Ascending aorta (tissue), 2 donors: ENCODE measurements at regions not wholly inside any gene's neighbourhood (a gene's known extent, or its start where the extent isn't known, plus 50 kb on each side); places are given as distances from the start of the nearest gene placed in this dataset.

Experiments used
- DNase-seq, 2 donors: peaks; one replicate each; pipeline ENCODE4 v3.0.0-alpha.2; 2019; ENCODE audit warnings: low spot score in 2 of 2
- H3K27ac ChIP-seq, 2 donors: fragments of 200-600 bp; sonication (generic); one replicate each; pipeline ENCODE4 v1.5.1; 2016 to 2017; ENCODE audit warnings: mild to moderate bottlenecking in 1 of 2
- H3K27me3 ChIP-seq: fragments of 200-600 bp; sonication (generic); one replicate; pipeline ENCODE4 v1.5.1; 2017
- H3K36me3 ChIP-seq, 2 donors: fragments of 200-600 bp; sonication (generic); one replicate each; pipeline ENCODE4 v1.5.1; 2016
- H3K4me1 ChIP-seq, 2 donors: fragments of 200-600 bp; sonication (generic); one replicate each; pipeline ENCODE4 v1.5.1; 2016 to 2017; ENCODE audit warnings: mild to moderate bottlenecking in 1 of 2
- H3K4me3 ChIP-seq, 2 donors: fragments of 200-600 bp; sonication (generic); one replicate each; pipeline ENCODE4 v1.5.1; 2016 to 2017; ENCODE audit warnings: mild to moderate bottlenecking in 1 of 2
- H3K9me3 ChIP-seq, 2 donors: fragments of 200-600 bp; sonication (generic); one replicate each; pipeline ENCODE4 v1.5.1; 2016
- CTCF ChIP-seq, 3 experiments: fragments of 200-600 bp in 2 of 3; fragments of 450-650 bp in 1 of 3; sonication (generic) in 2 of 3; IDR thresholded peaks; one replicate each; pipeline ENCODE4 v1.5.1; 2016 to 2019; ENCODE audit warnings: antibody characterized with exemption in 3 of 3, mild to moderate bottlenecking in 1 of 3, moderate library complexity in 1 of 3
- intact Hi-C: fragments of 100-400 bp; cut with DNase I; formaldehyde crosslinking; loops from one replicate; pipeline ENCODE4 v1.15.1; 2023

GRCh38 chr17:77905766-77906165 is 52.7 kb upstream of the TNRC6C start:
- no peaks in the 10 kb centered on the region for H3K9me3 ChIP-seq
- no peak overlapping the region for H3K27ac ChIP-seq
- H3K27me3 ChIP-seq: no peaks in the 10 kb centered on the region
- intact Hi-C loops: no loop called here
- no peaks in the 10 kb centered on the region for H3K4me1 ChIP-seq
- no peak overlapping the region for H3K4me3 ChIP-seq
- TF ChIP-seq CTCF (IDR thresholded peaks at IDR 0.05): no peak
- no peak for DNase-seq
- no peaks in the 10 kb centered on the region for H3K36me3 ChIP-seq

- Histone ChIP-seq H3K27ac (no peak overlapping the region), H3K4me3 (no peak overlapping the region), H3K36me3 (no peaks in the 10 kb centered on the region), H3K27me3 (no peaks in the 10 kb centered on the region), H3K4me1 (no peaks in the 10 kb centered on the region), H3K9me3 (no peaks in the 10 kb centered on the region)
- intact Hi-C loops: no loop called here
- TF ChIP-seq CTCF (IDR thresholded peaks at IDR 0.05): no peak
- DNase-seq: no peak
Observed at GRCh38 chr17:77906377-77906871, 52.1 kb upstream of the TNRC6C start.

- H3K4me3 ChIP-seq: no peak overlapping the region
- H3K27ac ChIP-seq: no peak overlapping the region
- no peaks in the 10 kb centered on the region for H3K36me3 ChIP-seq
- TF ChIP-seq CTCF (IDR thresholded peaks at IDR 0.05): no peak
- no peak for DNase-seq
- intact Hi-C loops: no loop called here
- H3K27me3 ChIP-seq: no peaks in the 10 kb centered on the region
- H3K4me1 ChIP-seq: no peaks in the 10 kb centered on the region
- no peaks in the 10 kb centered on the region for H3K9me3 ChIP-seq
Observed at GRCh38 chr17:77907497-77908461, 50.7 kb upstream of the TNRC6C start.

- intact Hi-C loops: no loop called here
- Histone ChIP-seq H3K9me3 (no peaks in the 10 kb centered on the region), H3K27ac (no peak overlapping the region), H3K27me3 (no peaks in the 10 kb centered on the region), H3K4me3 (no peak overlapping the region), H3K4me1 (no peaks in the 10 kb centered on the region), H3K36me3 (no peaks in the 10 kb centered on the region)
- TF ChIP-seq CTCF (IDR thresholded peaks at IDR 0.05): no peak
- no peak for DNase-seq
Observed at GRCh38 chr17:77908501-77908900, 50.0 kb upstream of the TNRC6C start.
